ENCODE measurements at regions not wholly inside any gene's neighbourhood (a gene's known extent, or its start where the extent isn't known, plus 50 kb on each side); places are given as distances from the start of the nearest gene placed in this dataset.

DNA sequence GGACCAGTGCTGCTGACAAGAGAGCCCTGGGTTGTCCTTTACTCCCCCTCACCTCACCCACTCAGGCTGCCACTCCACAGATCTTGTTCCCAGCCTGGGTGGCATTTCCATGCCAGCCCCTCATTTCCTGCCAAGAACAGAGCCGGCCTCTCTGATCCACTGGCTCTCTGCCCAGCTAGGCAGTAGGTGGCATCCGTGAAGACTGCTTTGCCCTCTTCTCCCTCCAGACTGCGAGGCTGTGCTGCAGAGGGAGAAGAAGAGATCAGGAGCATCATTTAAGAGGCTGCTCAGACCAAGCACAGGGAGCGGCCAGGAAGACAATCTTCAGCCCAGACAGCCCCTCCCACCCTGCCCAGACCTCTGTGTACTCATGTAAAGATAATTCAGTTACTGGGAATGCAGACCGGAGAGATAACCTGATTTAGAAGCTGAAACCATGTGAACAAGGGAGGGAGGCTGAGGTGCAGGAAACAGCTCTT is 126.9 kb upstream of the NCAM1 start:
- TF ChIP-seq SIN3A (IDR thresholded peaks at IDR 0.05; ENCODE audit: borderline replicate concordance, insufficient read depth, low read length) (no peak), POLR2AphosphoS5 (IDR thresholded peaks at IDR 0.05; ENCODE audit: low read depth, low read length) (no peak), FOXP2 (optimal IDR thresholded peaks at IDR 0.05; ENCODE audit: borderline replicate concordance, extremely low read depth, extremely low read length, insufficient read depth) (no peak), TAF1 (IDR thresholded peaks at IDR 0.05; ENCODE audit: borderline replicate concordance, insufficient read depth, low read length) (no peak)
- TF ChIP-seq, protein P1, sequence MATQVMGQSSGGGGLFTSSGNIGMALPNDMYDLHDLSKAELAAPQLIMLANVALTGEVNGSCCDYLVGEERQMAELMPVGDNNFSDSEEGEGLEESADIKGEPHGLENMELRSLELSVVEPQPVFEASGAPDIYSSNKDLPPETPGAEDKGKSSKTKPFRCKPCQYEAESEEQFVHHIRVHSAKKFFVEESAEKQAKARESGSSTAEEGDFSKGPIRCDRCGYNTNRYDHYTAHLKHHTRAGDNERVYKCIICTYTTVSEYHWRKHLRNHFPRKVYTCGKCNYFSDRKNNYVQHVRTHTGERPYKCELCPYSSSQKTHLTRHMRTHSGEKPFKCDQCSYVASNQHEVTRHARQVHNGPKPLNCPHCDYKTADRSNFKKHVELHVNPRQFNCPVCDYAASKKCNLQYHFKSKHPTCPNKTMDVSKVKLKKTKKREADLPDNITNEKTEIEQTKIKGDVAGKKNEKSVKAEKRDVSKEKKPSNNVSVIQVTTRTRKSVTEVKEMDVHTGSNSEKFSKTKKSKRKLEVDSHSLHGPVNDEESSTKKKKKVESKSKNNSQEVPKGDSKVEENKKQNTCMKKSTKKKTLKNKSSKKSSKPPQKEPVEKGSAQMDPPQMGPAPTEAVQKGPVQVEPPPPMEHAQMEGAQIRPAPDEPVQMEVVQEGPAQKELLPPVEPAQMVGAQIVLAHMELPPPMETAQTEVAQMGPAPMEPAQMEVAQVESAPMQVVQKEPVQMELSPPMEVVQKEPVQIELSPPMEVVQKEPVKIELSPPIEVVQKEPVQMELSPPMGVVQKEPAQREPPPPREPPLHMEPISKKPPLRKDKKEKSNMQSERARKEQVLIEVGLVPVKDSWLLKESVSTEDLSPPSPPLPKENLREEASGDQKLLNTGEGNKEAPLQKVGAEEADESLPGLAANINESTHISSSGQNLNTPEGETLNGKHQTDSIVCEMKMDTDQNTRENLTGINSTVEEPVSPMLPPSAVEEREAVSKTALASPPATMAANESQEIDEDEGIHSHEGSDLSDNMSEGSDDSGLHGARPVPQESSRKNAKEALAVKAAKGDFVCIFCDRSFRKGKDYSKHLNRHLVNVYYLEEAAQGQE (IDR thresholded peaks at IDR 0.05; ENCODE audit: insufficient read depth in 1 of 2, low read depth in 2 of 2, low read length in 2 of 2) = no peak

DNA sequence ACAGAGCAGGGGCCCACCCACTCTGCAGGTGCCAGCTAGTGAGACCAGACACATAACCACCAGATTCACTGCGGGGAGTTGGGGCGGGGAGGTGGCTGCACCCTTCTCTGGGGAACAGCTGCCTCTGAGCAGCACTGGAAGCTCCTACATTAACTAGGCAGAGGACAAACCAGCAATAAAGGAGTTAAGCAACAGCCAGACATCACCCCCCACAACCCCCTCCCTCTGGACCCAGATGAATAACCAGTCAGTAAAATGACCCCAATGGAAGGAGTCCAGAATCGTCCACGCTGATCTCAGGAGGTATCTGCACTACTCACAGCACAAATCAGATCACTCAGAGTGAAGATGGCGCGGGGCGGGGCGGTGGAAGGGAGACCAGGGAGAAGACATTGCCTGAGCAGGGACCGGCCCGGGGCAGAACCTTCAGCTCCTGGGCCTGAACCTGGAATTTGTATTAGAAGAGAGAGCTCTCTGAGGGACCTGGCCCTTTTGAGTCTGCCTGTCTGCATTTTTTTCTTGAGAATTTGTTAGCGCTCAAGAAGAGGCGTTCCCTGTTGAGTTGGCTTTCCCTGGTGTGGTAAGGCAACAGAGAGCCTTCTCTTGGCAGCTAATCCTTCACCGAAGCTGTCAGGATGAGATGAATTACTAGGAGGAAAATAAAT is 125.5 kb upstream of the NCAM1 start:
- TF ChIP-seq TAF1 (IDR thresholded peaks at IDR 0.05; ENCODE audit: borderline replicate concordance, insufficient read depth, low read length) = no peak
- TF ChIP-seq FOXP2 (optimal IDR thresholded peaks at IDR 0.05; ENCODE audit: borderline replicate concordance, extremely low read depth, extremely low read length, insufficient read depth) = no peak
- TF ChIP-seq POLR2AphosphoS5 (IDR thresholded peaks at IDR 0.05; ENCODE audit: low read depth, low read length) = no peak
- TF ChIP-seq SIN3A (IDR thresholded peaks at IDR 0.05; ENCODE audit: borderline replicate concordance, insufficient read depth, low read length) = no peak
- TF ChIP-seq, protein P1 (IDR thresholded peaks at IDR 0.05; ENCODE audit: insufficient read depth in 1 of 2, low read depth in 2 of 2, low read length in 2 of 2) = no peak

DNA sequence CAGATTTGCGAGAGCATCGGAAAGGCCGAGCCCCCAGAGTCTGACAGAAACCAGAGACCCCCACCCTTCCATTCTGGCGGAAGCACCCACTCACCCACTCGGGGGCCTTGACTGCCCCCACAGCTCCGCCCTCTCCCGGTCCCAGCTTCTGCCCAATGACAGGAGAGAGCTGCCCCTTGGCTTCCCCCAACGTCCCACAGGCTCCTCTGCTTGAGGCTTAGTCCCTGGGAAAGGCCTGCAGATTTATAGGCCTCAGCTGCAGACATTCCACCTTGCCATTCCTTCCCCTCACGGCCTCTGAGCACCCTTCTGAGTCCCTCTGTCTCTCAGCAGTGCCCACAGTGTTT is 125.0 kb upstream of the NCAM1 start:
- no peak for TF ChIP-seq SIN3A (IDR thresholded peaks at IDR 0.05; ENCODE audit: borderline replicate concordance, insufficient read depth, low read length)
- TF ChIP-seq, protein P1 (IDR thresholded peaks at IDR 0.05; ENCODE audit: insufficient read depth in 1 of 2, low read depth in 2 of 2, low read length in 2 of 2) = no peak
- TF ChIP-seq POLR2AphosphoS5 (IDR thresholded peaks at IDR 0.05; ENCODE audit: low read depth, low read length) = no peak
- TF ChIP-seq FOXP2 (optimal IDR thresholded peaks at IDR 0.05; ENCODE audit: borderline replicate concordance, extremely low read depth, extremely low read length, insufficient read depth) = no peak

DNA sequence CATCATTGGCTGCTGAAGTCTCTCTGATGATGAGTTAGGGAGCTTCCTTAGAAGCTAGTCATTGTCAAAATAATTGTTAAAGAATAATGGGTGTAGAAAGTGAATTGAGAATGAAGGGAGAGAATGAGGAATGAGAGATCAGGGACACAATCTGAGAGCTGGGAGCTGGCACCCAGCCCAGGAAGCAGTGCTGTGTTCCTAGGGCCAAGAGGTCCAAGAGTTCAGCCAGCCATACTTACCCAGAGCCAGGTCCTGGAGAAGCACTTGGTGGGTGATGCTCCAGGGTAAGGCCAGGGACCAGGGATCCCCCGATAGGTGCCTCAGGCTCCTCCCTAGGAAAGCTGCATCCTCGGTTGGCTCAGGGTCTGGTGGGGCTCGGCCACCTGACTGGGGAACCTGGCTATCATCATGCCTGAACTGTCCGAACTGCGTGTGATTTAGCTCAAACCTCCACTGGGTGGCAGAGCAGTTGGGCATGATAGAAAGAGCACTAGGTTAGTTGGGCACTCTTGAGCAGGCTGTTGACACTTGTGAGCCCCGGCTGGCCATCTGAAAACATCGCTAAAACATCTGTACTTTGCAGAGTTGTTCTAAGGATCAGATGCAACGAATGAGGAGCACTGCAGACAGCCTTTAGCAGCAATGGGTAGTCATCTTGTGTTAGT is 123.9 kb upstream of the NCAM1 start:
- TF ChIP-seq SIN3A (IDR thresholded peaks at IDR 0.05; ENCODE audit: borderline replicate concordance, insufficient read depth, low read length) = no peak
- TF ChIP-seq, protein P1 (IDR thresholded peaks at IDR 0.05; ENCODE audit: insufficient read depth in 1 of 2, low read depth in 2 of 2, low read length in 2 of 2) = no peak
- no peak for TF ChIP-seq FOXP2 (optimal IDR thresholded peaks at IDR 0.05; ENCODE audit: borderline replicate concordance, extremely low read depth, extremely low read length, insufficient read depth)
- no peak for TF ChIP-seq TAF1 (IDR thresholded peaks at IDR 0.05; ENCODE audit: borderline replicate concordance, insufficient read depth, low read length)
- no peak for TF ChIP-seq POLR2AphosphoS5 (IDR thresholded peaks at IDR 0.05; ENCODE audit: low read depth, low read length)
